H9 (cell line): ENCODE measurements at regions not wholly inside any gene's neighbourhood (a gene's known extent, or its start where the extent isn't known, plus 50 kb on each side); places are given as distances from the start of the nearest gene placed in this dataset.

ENCODE experiments used
- DNase-seq: peaks from one replicate; pipeline ENCODE4 v3.0.0-alpha.2; 2017
- H2AFZ ChIP-seq: one replicate; pipeline ENCODE4 v1.6.1; 2013; ENCODE audit warnings: mild to moderate bottlenecking, low read length, control low read depth, moderate library complexity
- H2AK5ac ChIP-seq: 2 replicates; pipeline ENCODE4 v1.6.1; 2013; ENCODE audit warnings: low read length, control low read depth, mixed read lengths; ENCODE audit not compliant: insufficient read length
- H2BK120ac ChIP-seq: one replicate; pipeline ENCODE4 v1.6.1; 2013; ENCODE audit warnings: low read depth, mild to moderate bottlenecking, low read length, control low read depth, inconsistent platforms; ENCODE audit not compliant: poor library complexity, severe bottlenecking
- H2BK12ac ChIP-seq: 2 replicates; pipeline ENCODE4 v1.6.1; 2013; ENCODE audit warnings: low read length, control low read depth, mixed read lengths, low read depth; ENCODE audit not compliant: insufficient read length
- H2BK15ac ChIP-seq: 2 replicates; pipeline ENCODE4 v1.6.1; 2013; ENCODE audit warnings: low read depth, low read length, control low read depth
- H2BK20ac ChIP-seq: one replicate; pipeline ENCODE4 v1.6.1; 2013; ENCODE audit warnings: low read depth, mild to moderate bottlenecking, low read length, control low read depth, inconsistent platforms; ENCODE audit not compliant: poor library complexity, severe bottlenecking
- H2BK5ac ChIP-seq: 2 replicates; pipeline ENCODE4 v1.6.1; 2013; ENCODE audit warnings: low read length, control low read depth, mixed read lengths; ENCODE audit not compliant: insufficient read length
- H3K14ac ChIP-seq: 2 replicates; pipeline ENCODE4 v1.6.1; 2013; ENCODE audit warnings: low read length, control low read depth; ENCODE audit not compliant: insufficient read depth
- H3K18ac ChIP-seq: 2 replicates; pipeline ENCODE4 v1.6.1; 2013; ENCODE audit warnings: low read depth, mild to moderate bottlenecking, mixed read lengths, low read length, control low read depth; ENCODE audit not compliant: insufficient read length
- H3K23ac ChIP-seq: 2 replicates; pipeline ENCODE4 v1.6.1; 2013; ENCODE audit warnings: low read length, control low read depth, mixed read lengths, low read depth; ENCODE audit not compliant: insufficient read length
- H3K23me2 ChIP-seq: 2 replicates; pipeline ENCODE4 v1.6.1; 2013; ENCODE audit warnings: low read depth, mild to moderate bottlenecking, mixed read lengths, low read length, control low read depth; ENCODE audit not compliant: insufficient read length, poor library complexity, severe bottlenecking
- H3K27ac ChIP-seq: 2 replicates; pipeline ENCODE4 v1.5.1; 2013; ENCODE audit warnings: low read length, control low read depth, mixed read lengths, low read depth; ENCODE audit not compliant: insufficient read length
- H3K27me3 ChIP-seq: 2 replicates; pipeline ENCODE4 v1.6.1; 2013; ENCODE audit warnings: low read length, control low read depth, inconsistent platforms; ENCODE audit not compliant: insufficient read depth
- H3K4ac ChIP-seq: 2 replicates; pipeline ENCODE4 v1.6.1; 2013; ENCODE audit warnings: low read depth, mild to moderate bottlenecking, control low read depth, inconsistent platforms, low read length, moderate library complexity
- H3K4me1 ChIP-seq: 2 replicates; pipeline ENCODE4 v1.6.1; 2013; ENCODE audit warnings: low read length, control low read depth, inconsistent platforms; ENCODE audit not compliant: insufficient read depth
- H3K4me2 ChIP-seq: 2 replicates; pipeline ENCODE4 v1.6.1; 2013; ENCODE audit warnings: low read length, control low read depth, mixed read lengths; ENCODE audit not compliant: insufficient read length, insufficient read depth
- H3K56ac ChIP-seq: 2 replicates; pipeline ENCODE4 v1.6.1; 2013; ENCODE audit warnings: low read depth, mild to moderate bottlenecking, mixed read lengths, low read length, control low read depth; ENCODE audit not compliant: insufficient read length
- H3K79me1 ChIP-seq: 2 replicates; pipeline ENCODE4 v1.6.1; 2013; ENCODE audit warnings: low read depth, mild to moderate bottlenecking, moderate library complexity, low read length, control low read depth, inconsistent platforms; ENCODE audit not compliant: insufficient read depth, poor library complexity, severe bottlenecking
- H3K79me2 ChIP-seq: 2 replicates; pipeline ENCODE4 v1.6.1; 2013; ENCODE audit warnings: low read length, control low read depth, inconsistent platforms; ENCODE audit not compliant: insufficient read depth
- H3K9ac ChIP-seq: 2 replicates; pipeline ENCODE4 v1.6.1; 2013; ENCODE audit warnings: low read length, control low read depth, mixed read lengths; ENCODE audit not compliant: insufficient read length; ENCODE audit errors: extremely low read depth
- H3K9me3 ChIP-seq: one replicate; pipeline ENCODE4 v1.6.1; 2013; ENCODE audit warnings: low read depth, low read length, inconsistent platforms; ENCODE audit not compliant: control insufficient read depth
- H3T11ph ChIP-seq: one replicate; pipeline ENCODE4 v1.6.1; 2013; ENCODE audit warnings: mild to moderate bottlenecking, low read length, control low read depth, inconsistent platforms
- H4K20me1 ChIP-seq: one replicate; pipeline ENCODE4 v1.6.1; 2013; ENCODE audit not compliant: control insufficient read depth, insufficient read length, insufficient read depth
- H4K5ac ChIP-seq: 2 replicates; pipeline ENCODE4 v1.6.1; 2013; ENCODE audit warnings: low read depth, mild to moderate bottlenecking, mixed read lengths, low read length, control low read depth; ENCODE audit not compliant: insufficient read length
- H4K8ac ChIP-seq: replicated peaks from 2 replicates; pipeline ENCODE4 v1.6.1; 2013; ENCODE audit warnings: low read length, control low read depth, mixed read lengths, low read depth; ENCODE audit not compliant: insufficient read length
- H4K91ac ChIP-seq: 2 replicates; pipeline ENCODE4 v1.6.1; 2013; ENCODE audit warnings: low read depth, mild to moderate bottlenecking, moderate library complexity, mixed read lengths, low read length, control low read depth; ENCODE audit not compliant: insufficient read length
- H3K27ac Mint-ChIP-seq, 3 experiments: 2 replicates in 2 of 3; 3 replicates in 1 of 3; pipeline ENCODE4 v1.8.0; 2020 to 2021; ENCODE audit warnings: mixed read lengths in 3 of 3, mild to moderate bottlenecking in 1 of 3, moderate library complexity in 1 of 3
- H3K27me3 Mint-ChIP-seq: 2 replicates; pipeline ENCODE4 v1.8.0; 2021; ENCODE audit warnings: low read depth, mild to moderate bottlenecking, moderate library complexity, mixed read lengths
- H3K36me3 Mint-ChIP-seq, 3 experiments: 2 replicates in 2 of 3; 3 replicates in 1 of 3; pipeline ENCODE4 v1.8.0; 2020 to 2021; ENCODE audit warnings: low read depth in 3 of 3, mixed read lengths in 3 of 3; ENCODE audit not compliant: insufficient read depth in 1 of 3
- H3K4me1 Mint-ChIP-seq, 2 experiments: 2 replicates each; pipeline ENCODE4 v1.8.0; 2020; ENCODE audit warnings: mixed read lengths in 2 of 2
- H3K4me3 Mint-ChIP-seq, 2 experiments: 2 replicates in 1 of 2; 3 replicates in 1 of 2; pipeline ENCODE4 v1.8.0; 2020 to 2021; ENCODE audit warnings: mild to moderate bottlenecking in 2 of 2, mixed read lengths in 2 of 2, moderate library complexity in 1 of 2
- H3K9me3 Mint-ChIP-seq, 2 experiments: 2 replicates in 1 of 2; 3 replicates in 1 of 2; pipeline ENCODE4 v1.8.0; 2020; ENCODE audit warnings: mild to moderate bottlenecking in 2 of 2, mixed read lengths in 2 of 2, moderate library complexity in 1 of 2
- CTCF ChIP-seq: fragments of 200-600 bp; sonication (generic); conservative IDR thresholded peaks from 3 replicates; pipeline ENCODE4 v1.8.0; 2021; ENCODE audit warnings: antibody characterized with exemption, mild to moderate bottlenecking
- WGBS: extraction: QIAGEN DNeasy Blood & Tissue Kit; methylation state at CpG from one replicate; pipeline ENCODE4 v1.1.7; 2013; ENCODE audit warnings: missing lambda C conversion rate, low lambda C conversion rate, mixed read lengths; ENCODE audit not compliant: insufficient read length; ENCODE audit errors: extremely low coverage; 5-methylcytosine and 5-hydroxymethylcytosine counted together

- Mint-ChIP-seq H3K4me1 (peaks cover 25 to 26% of the 10 kb centered on the region in 2 experiments), H3K27ac (no peak overlapping the region), H3K9me3 (no peaks in the 10 kb centered on the region), H3K4me3 (no peak overlapping the region), H3K27me3 (no peaks in the 10 kb centered on the region), H3K36me3 (no peaks in the 10 kb centered on the region)
- Histone ChIP-seq H2BK120ac (no peak overlapping the region), H2AK5ac (no peak overlapping the region), H3K79me1 (no peaks in the 10 kb centered on the region), H2BK12ac (no peak overlapping the region), H3K23ac (no peak overlapping the region), H3K4me2 (no peak overlapping the region), H2BK5ac (no peak overlapping the region), H3K4ac (no peak overlapping the region), H4K20me1 (no peaks in the 10 kb centered on the region), H2BK20ac (no peak overlapping the region), H2AFZ (no peak overlapping the region), H3K23me2 (no peaks in the 10 kb centered on the region), H3K9me3 (no peaks in the 10 kb centered on the region), H4K91ac (no peak overlapping the region), H3K18ac (no peak overlapping the region), H3K27ac (no peak overlapping the region), H3K9ac (no peak overlapping the region), H3K56ac (no peak overlapping the region), H4K5ac (no peak overlapping the region), H4K8ac (no peak overlapping the region), H3K14ac (no peak overlapping the region), H2BK15ac (no peak overlapping the region), H3K4me1 (peaks cover 6% of the 10 kb centered on the region), H3K27me3 (no peaks in the 10 kb centered on the region), H3K79me2 (no peaks in the 10 kb centered on the region), H3T11ph (no peak overlapping the region)
- WGBS = no CpG with 5 or more reads among the region's 4 CpGs
- no peak for TF ChIP-seq CTCF
- no peak for DNase-seq
Observed at GRCh38 chr11:28739489-28740280, 631.5 kb downstream of the METTL15 start.
